NT2/D1 (cell line): ENCODE measurements at regions not wholly inside any gene's neighbourhood (a gene's known extent, or its start where the extent isn't known, plus 50 kb on each side); places are given as distances from the start of the nearest gene placed in this dataset.
"Not testable (repeated sequence)": the region's sequence is repeated elsewhere in the genome, so short reads cannot be mapped to it uniquely, and the experiment has no call there.

ENCODE experiments used
- DNase-seq: peaks from one replicate; pipeline ENCODE4 v3.0.0-alpha.2; 2011; ENCODE audit warnings: low read depth, low spot score
- H3K27me3 ChIP-seq: 2 replicates; pipeline ENCODE4 v1.6.0; 2011; ENCODE audit warnings: mild to moderate bottlenecking; ENCODE audit not compliant: insufficient read length, insufficient read depth
- H3K36me3 ChIP-seq: 2 replicates; pipeline ENCODE4 v1.6.1; 2011; ENCODE audit warnings: mild to moderate bottlenecking, low read length, mixed read lengths; ENCODE audit not compliant: insufficient read depth, insufficient read length
- H3K4me1 ChIP-seq: 2 replicates; pipeline ENCODE4 v1.5.1; 2011; ENCODE audit not compliant: insufficient read depth, insufficient read length
- H3K4me3 ChIP-seq: 2 replicates; pipeline ENCODE4 v1.5.1; 2011; ENCODE audit warnings: low read depth; ENCODE audit not compliant: insufficient read length
- H3K9ac ChIP-seq: 2 replicates; pipeline ENCODE4 v1.6.0; 2011; ENCODE audit warnings: low read depth; ENCODE audit not compliant: insufficient read length
- H3K9me3 ChIP-seq: 2 replicates; pipeline ENCODE4 v1.5.1; 2011; ENCODE audit warnings: mild to moderate bottlenecking, low read length; ENCODE audit not compliant: insufficient read depth
- SUZ12 ChIP-seq: IDR thresholded peaks from 2 replicates; pipeline ENCODE4 v1.6.1; 2011; ENCODE audit not compliant: insufficient read length, insufficient read depth; ENCODE audit errors: extremely low read depth
- YY1 ChIP-seq: IDR thresholded peaks from 2 replicates; pipeline ENCODE4 v1.6.1; 2011; ENCODE audit not compliant: insufficient read length, insufficient read depth
- ZNF274 ChIP-seq: IDR thresholded peaks from 2 replicates; pipeline ENCODE4 v1.6.1; 2011; ENCODE audit warnings: mild to moderate bottlenecking, low read depth, low read length

DNA sequence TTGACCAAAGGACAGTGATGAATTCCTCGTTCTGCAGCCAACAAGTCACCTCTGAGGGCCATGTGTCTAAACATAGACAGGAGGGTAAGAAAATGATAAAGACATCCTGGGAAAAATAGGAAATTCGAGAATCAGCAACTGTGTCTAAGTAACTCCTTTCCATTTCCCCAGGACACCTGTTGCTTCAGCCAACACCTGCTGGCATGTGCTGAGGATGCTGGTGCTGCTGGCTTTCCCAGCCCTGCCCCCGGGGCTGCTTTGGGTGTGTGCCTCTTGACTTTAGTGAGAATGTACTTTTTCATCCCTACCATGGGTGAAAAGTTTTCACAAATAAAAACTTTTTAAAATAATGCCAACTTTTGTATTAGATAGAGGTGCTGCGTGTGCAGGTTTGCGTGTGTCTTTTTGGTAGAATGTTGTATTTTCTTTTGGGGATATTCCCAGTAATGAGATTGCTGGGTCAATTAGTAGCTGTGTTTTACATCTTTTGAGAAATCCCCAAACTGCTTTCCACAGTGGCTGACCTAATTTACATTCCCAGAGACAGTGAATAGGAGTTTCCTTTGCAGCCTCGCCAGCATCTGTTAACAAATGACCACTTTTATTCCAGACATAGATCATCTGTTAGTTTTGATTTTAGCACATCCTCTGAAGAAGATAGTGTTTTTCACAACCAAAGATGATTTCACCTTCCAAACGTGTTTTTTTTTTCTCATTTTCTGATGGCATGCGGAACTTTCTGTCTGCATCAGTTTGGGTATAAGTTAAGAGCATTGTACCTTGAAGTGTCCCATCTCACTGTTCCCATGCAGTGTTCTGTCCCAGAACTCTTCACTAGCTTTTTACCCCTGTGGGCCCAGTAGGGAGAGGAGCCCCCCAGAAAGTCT lies 104.2 kb upstream of the ACBD5 start:
- TF ChIP-seq ZNF274 (no peak), SUZ12 (no peak), YY1 (no peak)
- Histone ChIP-seq H3K9ac (no peak overlapping the region), H3K27me3 (no peaks in the 10 kb centered on the region), H3K36me3 (no peaks in the 10 kb centered on the region), H3K4me3 (no peak overlapping the region), H3K4me1 (no peaks in the 10 kb centered on the region), H3K9me3 (no peaks in the 10 kb centered on the region)
- DNase-seq: no peak

- TF ChIP-seq SUZ12 (no peak), YY1 (no peak), ZNF274 (no peak)
- H3K4me1 ChIP-seq: no peaks in the 10 kb centered on the region
- no peak overlapping the region for H3K9ac ChIP-seq
- no peaks in the 10 kb centered on the region for H3K9me3 ChIP-seq
- no peaks in the 10 kb centered on the region for H3K27me3 ChIP-seq
- no peak overlapping the region for H3K4me3 ChIP-seq
- H3K36me3 ChIP-seq: no peaks in the 10 kb centered on the region
- no peak for DNase-seq
These were observed 100.4 kb upstream of the ACBD5 start for GRCh38 chr10:27341001-27341400.

DNA sequence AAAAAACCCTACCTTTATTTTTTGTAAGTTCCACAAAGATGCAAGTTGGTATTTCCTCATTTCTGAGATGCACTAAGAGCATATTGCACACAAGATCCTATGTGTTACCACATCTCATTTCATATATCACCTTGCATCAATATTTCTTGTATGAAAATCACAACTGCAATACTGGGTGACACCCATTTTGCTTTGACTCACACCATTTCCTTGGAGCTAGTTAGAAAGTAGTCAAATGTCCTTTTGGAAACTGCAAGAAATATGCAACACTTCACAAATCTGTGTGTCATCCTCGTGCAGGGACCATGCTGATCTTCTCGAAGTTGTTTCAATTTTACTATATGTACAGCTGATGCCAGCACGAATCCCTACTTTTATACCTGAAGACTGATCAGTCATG lies 94.6 kb upstream of the ACBD5 start:
- not testable (repeated sequence) for H3K9me3 ChIP-seq, H3K4me3 ChIP-seq, DNase-seq, H3K27me3 ChIP-seq, H3K9ac ChIP-seq, H3K4me1 ChIP-seq, H3K36me3 ChIP-seq

- H3K4me1 ChIP-seq: no peaks in the 10 kb centered on the region
- no peak for DNase-seq
- no peaks in the 10 kb centered on the region for H3K36me3 ChIP-seq
- H3K9me3 ChIP-seq: no peaks in the 10 kb centered on the region
- no peak overlapping the region for H3K9ac ChIP-seq
- TF ChIP-seq YY1 (no peak), ZNF274 (no peak)
- H3K4me3 ChIP-seq: no peak overlapping the region
- no peaks in the 10 kb centered on the region for H3K27me3 ChIP-seq
These were observed 89.5 kb upstream of the ACBD5 start for GRCh38 chr10:27330074-27330473.

- Histone ChIP-seq H3K4me1 (no peaks in the 10 kb centered on the region), H3K9ac (no peak overlapping the region), H3K9me3 (no peaks in the 10 kb centered on the region), H3K27me3 (no peaks in the 10 kb centered on the region), H3K4me3 (no peak overlapping the region), H3K36me3 (no peaks in the 10 kb centered on the region)
- DNase-seq: no peak
- no peak for TF ChIP-seq ZNF274
- no peak for TF ChIP-seq SUZ12
- TF ChIP-seq YY1: no peak
These were observed 88.3 kb upstream of the ACBD5 start for GRCh38 chr10:27328946-27329345.

DNA sequence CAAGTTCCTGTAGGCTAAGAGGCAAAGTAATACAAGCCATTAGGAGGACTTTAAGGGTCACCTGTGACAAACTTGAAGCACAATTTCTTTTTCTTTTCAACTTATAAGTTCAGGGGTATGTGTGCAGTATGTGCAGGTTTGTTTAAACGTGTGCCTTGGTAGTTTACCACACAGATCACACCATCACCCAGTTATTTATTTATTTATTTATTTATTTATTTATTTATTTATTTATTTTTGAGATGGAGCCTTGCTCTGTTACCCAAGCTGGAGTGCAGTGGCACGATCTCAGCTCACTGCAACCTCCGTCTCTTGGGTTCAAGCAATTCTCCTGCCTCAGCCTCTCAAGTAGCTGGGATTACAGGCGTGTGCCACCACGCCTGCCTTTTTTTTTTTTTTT lies 86.2 kb upstream of the ACBD5 start:
- H3K27me3 ChIP-seq, H3K4me3 ChIP-seq, H3K4me1 ChIP-seq, H3K9ac ChIP-seq, H3K9me3 ChIP-seq, H3K36me3 ChIP-seq, DNase-seq: not testable (repeated sequence)

DNA sequence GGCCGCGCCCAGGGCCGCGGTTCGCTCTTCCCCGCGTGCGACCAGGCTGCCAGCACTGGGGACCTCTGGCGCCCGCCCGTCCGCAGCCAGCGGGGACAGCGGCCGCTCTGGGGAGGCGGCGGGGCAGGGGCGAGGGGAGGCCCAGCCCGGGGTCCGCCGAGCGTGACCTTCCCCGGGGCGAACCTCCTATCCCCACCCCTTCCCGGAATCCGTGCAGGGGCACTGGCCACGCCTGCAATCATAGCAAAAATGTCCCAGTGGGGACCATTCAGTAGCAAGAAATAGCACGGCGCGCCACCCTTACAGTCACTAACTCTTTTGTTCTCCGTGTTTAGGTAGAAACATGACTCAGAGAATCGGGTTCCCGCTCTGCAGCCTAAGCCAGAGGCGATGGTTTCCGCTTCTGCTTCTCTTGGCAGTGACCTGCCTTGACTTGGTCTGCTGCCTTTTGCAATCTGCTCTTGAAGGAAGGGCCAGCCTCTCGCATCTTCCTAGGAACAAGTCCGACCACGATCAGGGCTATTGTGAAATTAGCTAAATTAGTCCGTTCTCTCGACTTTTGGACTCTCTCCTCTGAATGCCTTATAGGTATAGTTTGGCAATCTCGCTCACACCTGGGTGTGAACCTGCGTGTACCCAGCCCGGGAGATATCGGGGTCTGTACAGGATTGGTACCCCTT lies 79.3 kb upstream of the ACBD5 start:
- DNase-seq: no peak
- no peaks in the 10 kb centered on the region for H3K27me3 ChIP-seq
- no peaks in the 10 kb centered on the region for H3K9me3 ChIP-seq
- no peak for TF ChIP-seq SUZ12
- TF ChIP-seq YY1: no peak
- no peak for TF ChIP-seq ZNF274
- no peak overlapping the region for H3K4me3 ChIP-seq
- no peaks in the 10 kb centered on the region for H3K4me1 ChIP-seq
- H3K36me3 ChIP-seq: no peaks in the 10 kb centered on the region
- no peak overlapping the region for H3K9ac ChIP-seq

- not testable (repeated sequence) for H3K9ac ChIP-seq, H3K4me3 ChIP-seq, H3K36me3 ChIP-seq, DNase-seq, H3K27me3 ChIP-seq, H3K9me3 ChIP-seq, H3K4me1 ChIP-seq
These were observed 78.5 kb upstream of the ACBD5 start for GRCh38 chr10:27319139-27319538.

GRCh38 chr10:27315082-27315481 lies 74.5 kb upstream of the ACBD5 start:
- not testable (repeated sequence) for H3K4me1 ChIP-seq, H3K9me3 ChIP-seq, DNase-seq, H3K9ac ChIP-seq, H3K27me3 ChIP-seq, H3K4me3 ChIP-seq, H3K36me3 ChIP-seq

DNA sequence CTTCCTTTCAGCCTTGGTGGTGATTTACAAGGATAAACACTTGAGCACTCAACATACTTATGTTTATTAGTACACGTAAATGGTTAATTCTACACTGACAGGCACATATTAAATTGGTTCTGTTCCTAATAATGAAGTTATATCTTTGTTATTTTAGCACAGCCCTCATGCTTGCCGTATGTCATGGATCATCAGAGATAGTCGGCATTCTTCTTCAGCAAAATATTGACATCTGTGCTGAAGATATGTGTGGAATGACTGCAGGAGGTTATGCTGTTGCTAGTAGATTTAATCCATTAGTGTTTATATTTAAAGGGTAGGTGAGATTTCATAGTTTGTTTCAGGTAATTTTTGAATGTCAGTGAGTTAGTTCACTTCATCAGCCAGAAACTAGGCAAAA lies 73.0 kb upstream of the ACBD5 start:
- H3K4me3 ChIP-seq, H3K9me3 ChIP-seq, H3K4me1 ChIP-seq, H3K9ac ChIP-seq, DNase-seq, H3K36me3 ChIP-seq, H3K27me3 ChIP-seq: not testable (repeated sequence)
